H9 (cell line): ENCODE measurements at regions not wholly inside any gene's neighbourhood (a gene's known extent, or its start where the extent isn't known, plus 50 kb on each side); places are given as distances from the start of the nearest gene placed in this dataset.

ENCODE experiments used
- DNase-seq: peaks from one replicate; pipeline ENCODE4 v3.0.0-alpha.2; 2017
- H2AFZ ChIP-seq: one replicate; pipeline ENCODE4 v1.6.1; 2013; ENCODE audit warnings: mild to moderate bottlenecking, low read length, control low read depth, moderate library complexity
- H2AK5ac ChIP-seq: 2 replicates; pipeline ENCODE4 v1.6.1; 2013; ENCODE audit warnings: low read length, control low read depth, mixed read lengths; ENCODE audit not compliant: insufficient read length
- H2BK120ac ChIP-seq: one replicate; pipeline ENCODE4 v1.6.1; 2013; ENCODE audit warnings: low read depth, mild to moderate bottlenecking, low read length, control low read depth, inconsistent platforms; ENCODE audit not compliant: poor library complexity, severe bottlenecking
- H2BK12ac ChIP-seq: 2 replicates; pipeline ENCODE4 v1.6.1; 2013; ENCODE audit warnings: low read length, control low read depth, mixed read lengths, low read depth; ENCODE audit not compliant: insufficient read length
- H2BK15ac ChIP-seq: 2 replicates; pipeline ENCODE4 v1.6.1; 2013; ENCODE audit warnings: low read depth, low read length, control low read depth
- H2BK20ac ChIP-seq: one replicate; pipeline ENCODE4 v1.6.1; 2013; ENCODE audit warnings: low read depth, mild to moderate bottlenecking, low read length, control low read depth, inconsistent platforms; ENCODE audit not compliant: poor library complexity, severe bottlenecking
- H2BK5ac ChIP-seq: 2 replicates; pipeline ENCODE4 v1.6.1; 2013; ENCODE audit warnings: low read length, control low read depth, mixed read lengths; ENCODE audit not compliant: insufficient read length
- H3K14ac ChIP-seq: 2 replicates; pipeline ENCODE4 v1.6.1; 2013; ENCODE audit warnings: low read length, control low read depth; ENCODE audit not compliant: insufficient read depth
- H3K18ac ChIP-seq: 2 replicates; pipeline ENCODE4 v1.6.1; 2013; ENCODE audit warnings: low read depth, mild to moderate bottlenecking, mixed read lengths, low read length, control low read depth; ENCODE audit not compliant: insufficient read length
- H3K23ac ChIP-seq: 2 replicates; pipeline ENCODE4 v1.6.1; 2013; ENCODE audit warnings: low read length, control low read depth, mixed read lengths, low read depth; ENCODE audit not compliant: insufficient read length
- H3K23me2 ChIP-seq: 2 replicates; pipeline ENCODE4 v1.6.1; 2013; ENCODE audit warnings: low read depth, mild to moderate bottlenecking, mixed read lengths, low read length, control low read depth; ENCODE audit not compliant: insufficient read length, poor library complexity, severe bottlenecking
- H3K27ac ChIP-seq: 2 replicates; pipeline ENCODE4 v1.5.1; 2013; ENCODE audit warnings: low read length, control low read depth, mixed read lengths, low read depth; ENCODE audit not compliant: insufficient read length
- H3K27me3 ChIP-seq: 2 replicates; pipeline ENCODE4 v1.6.1; 2013; ENCODE audit warnings: low read length, control low read depth, inconsistent platforms; ENCODE audit not compliant: insufficient read depth
- H3K4ac ChIP-seq: 2 replicates; pipeline ENCODE4 v1.6.1; 2013; ENCODE audit warnings: low read depth, mild to moderate bottlenecking, control low read depth, inconsistent platforms, low read length, moderate library complexity
- H3K4me1 ChIP-seq: 2 replicates; pipeline ENCODE4 v1.6.1; 2013; ENCODE audit warnings: low read length, control low read depth, inconsistent platforms; ENCODE audit not compliant: insufficient read depth
- H3K4me2 ChIP-seq: 2 replicates; pipeline ENCODE4 v1.6.1; 2013; ENCODE audit warnings: low read length, control low read depth, mixed read lengths; ENCODE audit not compliant: insufficient read length, insufficient read depth
- H3K56ac ChIP-seq: 2 replicates; pipeline ENCODE4 v1.6.1; 2013; ENCODE audit warnings: low read depth, mild to moderate bottlenecking, mixed read lengths, low read length, control low read depth; ENCODE audit not compliant: insufficient read length
- H3K79me1 ChIP-seq: 2 replicates; pipeline ENCODE4 v1.6.1; 2013; ENCODE audit warnings: low read depth, mild to moderate bottlenecking, moderate library complexity, low read length, control low read depth, inconsistent platforms; ENCODE audit not compliant: insufficient read depth, poor library complexity, severe bottlenecking
- H3K79me2 ChIP-seq: 2 replicates; pipeline ENCODE4 v1.6.1; 2013; ENCODE audit warnings: low read length, control low read depth, inconsistent platforms; ENCODE audit not compliant: insufficient read depth
- H3K9ac ChIP-seq: 2 replicates; pipeline ENCODE4 v1.6.1; 2013; ENCODE audit warnings: low read length, control low read depth, mixed read lengths; ENCODE audit not compliant: insufficient read length; ENCODE audit errors: extremely low read depth
- H3K9me3 ChIP-seq: one replicate; pipeline ENCODE4 v1.6.1; 2013; ENCODE audit warnings: low read depth, low read length, inconsistent platforms; ENCODE audit not compliant: control insufficient read depth
- H3T11ph ChIP-seq: one replicate; pipeline ENCODE4 v1.6.1; 2013; ENCODE audit warnings: mild to moderate bottlenecking, low read length, control low read depth, inconsistent platforms
- H4K20me1 ChIP-seq: one replicate; pipeline ENCODE4 v1.6.1; 2013; ENCODE audit not compliant: control insufficient read depth, insufficient read length, insufficient read depth
- H4K5ac ChIP-seq: 2 replicates; pipeline ENCODE4 v1.6.1; 2013; ENCODE audit warnings: low read depth, mild to moderate bottlenecking, mixed read lengths, low read length, control low read depth; ENCODE audit not compliant: insufficient read length
- H4K8ac ChIP-seq: replicated peaks from 2 replicates; pipeline ENCODE4 v1.6.1; 2013; ENCODE audit warnings: low read length, control low read depth, mixed read lengths, low read depth; ENCODE audit not compliant: insufficient read length
- H4K91ac ChIP-seq: 2 replicates; pipeline ENCODE4 v1.6.1; 2013; ENCODE audit warnings: low read depth, mild to moderate bottlenecking, moderate library complexity, mixed read lengths, low read length, control low read depth; ENCODE audit not compliant: insufficient read length
- H3K27ac Mint-ChIP-seq, 3 experiments: 2 replicates in 2 of 3; 3 replicates in 1 of 3; pipeline ENCODE4 v1.8.0; 2020 to 2021; ENCODE audit warnings: mixed read lengths in 3 of 3, mild to moderate bottlenecking in 1 of 3, moderate library complexity in 1 of 3
- H3K27me3 Mint-ChIP-seq: 2 replicates; pipeline ENCODE4 v1.8.0; 2021; ENCODE audit warnings: low read depth, mild to moderate bottlenecking, moderate library complexity, mixed read lengths
- H3K36me3 Mint-ChIP-seq, 3 experiments: 2 replicates in 2 of 3; 3 replicates in 1 of 3; pipeline ENCODE4 v1.8.0; 2020 to 2021; ENCODE audit warnings: low read depth in 3 of 3, mixed read lengths in 3 of 3; ENCODE audit not compliant: insufficient read depth in 1 of 3
- H3K4me1 Mint-ChIP-seq, 2 experiments: 2 replicates each; pipeline ENCODE4 v1.8.0; 2020; ENCODE audit warnings: mixed read lengths in 2 of 2
- H3K4me3 Mint-ChIP-seq, 2 experiments: 2 replicates in 1 of 2; 3 replicates in 1 of 2; pipeline ENCODE4 v1.8.0; 2020 to 2021; ENCODE audit warnings: mild to moderate bottlenecking in 2 of 2, mixed read lengths in 2 of 2, moderate library complexity in 1 of 2
- H3K9me3 Mint-ChIP-seq, 2 experiments: 2 replicates in 1 of 2; 3 replicates in 1 of 2; pipeline ENCODE4 v1.8.0; 2020; ENCODE audit warnings: mild to moderate bottlenecking in 2 of 2, mixed read lengths in 2 of 2, moderate library complexity in 1 of 2
- WGBS: extraction: QIAGEN DNeasy Blood & Tissue Kit; methylation state at CpG from one replicate; pipeline ENCODE4 v1.1.7; 2013; ENCODE audit warnings: missing lambda C conversion rate, low lambda C conversion rate, mixed read lengths; ENCODE audit not compliant: insufficient read length; ENCODE audit errors: extremely low coverage; 5-methylcytosine and 5-hydroxymethylcytosine counted together
- TF ChIP-seq, protein P1 (sequence below): fragments of 200-600 bp; sonication (generic); conservative IDR thresholded peaks from 3 replicates; pipeline ENCODE4 v1.8.0; 2021; ENCODE audit warnings: antibody characterized with exemption, mild to moderate bottlenecking

DNA sequence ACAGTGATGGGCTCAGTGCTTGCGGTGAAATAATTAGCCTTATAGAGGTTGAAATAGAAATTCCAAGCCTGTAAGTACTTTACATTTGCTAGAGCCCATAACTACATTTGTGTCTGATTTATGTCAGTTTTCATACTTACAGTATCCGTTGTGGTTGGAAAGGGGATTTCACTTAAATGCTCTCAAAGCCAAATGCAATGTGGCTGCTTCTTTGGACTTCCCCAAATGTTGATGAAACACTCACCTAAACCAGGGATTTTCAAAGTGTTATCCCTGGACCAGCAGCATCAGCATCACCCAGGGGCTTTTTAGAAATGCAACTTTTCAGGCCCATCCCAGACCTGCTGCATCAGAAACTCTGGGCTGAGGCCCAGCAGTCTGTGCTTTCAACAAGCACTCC is 378.7 kb downstream of the MCTP2 start:
- TF ChIP-seq, protein P1, sequence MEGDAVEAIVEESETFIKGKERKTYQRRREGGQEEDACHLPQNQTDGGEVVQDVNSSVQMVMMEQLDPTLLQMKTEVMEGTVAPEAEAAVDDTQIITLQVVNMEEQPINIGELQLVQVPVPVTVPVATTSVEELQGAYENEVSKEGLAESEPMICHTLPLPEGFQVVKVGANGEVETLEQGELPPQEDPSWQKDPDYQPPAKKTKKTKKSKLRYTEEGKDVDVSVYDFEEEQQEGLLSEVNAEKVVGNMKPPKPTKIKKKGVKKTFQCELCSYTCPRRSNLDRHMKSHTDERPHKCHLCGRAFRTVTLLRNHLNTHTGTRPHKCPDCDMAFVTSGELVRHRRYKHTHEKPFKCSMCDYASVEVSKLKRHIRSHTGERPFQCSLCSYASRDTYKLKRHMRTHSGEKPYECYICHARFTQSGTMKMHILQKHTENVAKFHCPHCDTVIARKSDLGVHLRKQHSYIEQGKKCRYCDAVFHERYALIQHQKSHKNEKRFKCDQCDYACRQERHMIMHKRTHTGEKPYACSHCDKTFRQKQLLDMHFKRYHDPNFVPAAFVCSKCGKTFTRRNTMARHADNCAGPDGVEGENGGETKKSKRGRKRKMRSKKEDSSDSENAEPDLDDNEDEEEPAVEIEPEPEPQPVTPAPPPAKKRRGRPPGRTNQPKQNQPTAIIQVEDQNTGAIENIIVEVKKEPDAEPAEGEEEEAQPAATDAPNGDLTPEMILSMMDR, result no peak
- Histone ChIP-seq H2BK15ac (no peak overlapping the region), H3K4ac (no peak overlapping the region), H4K5ac (no peak overlapping the region), H3K27ac (no peak overlapping the region), H3K14ac (no peak overlapping the region), H3K9me3 (no peaks in the 10 kb centered on the region), H4K20me1 (no peaks in the 10 kb centered on the region), H2BK120ac (no peak overlapping the region), H3K18ac (no peak overlapping the region), H2AK5ac (no peak overlapping the region), H3K23ac (no peak overlapping the region), H2BK12ac (no peak overlapping the region), H3K79me1 (no peaks in the 10 kb centered on the region), H3K4me2 (no peak overlapping the region), H3K27me3 (no peaks in the 10 kb centered on the region; the same call in 1 of the 2 replicates), H2AFZ (no peak overlapping the region), H4K91ac (no peak overlapping the region), H3K79me2 (no peaks in the 10 kb centered on the region), H2BK5ac (no peak overlapping the region), H4K8ac (no peak overlapping the region), H3T11ph (no peak overlapping the region), H3K56ac (no peak overlapping the region), H3K23me2 (no peaks in the 10 kb centered on the region), H2BK20ac (no peak overlapping the region), H3K4me1 (no peaks in the 10 kb centered on the region), H3K9ac (no peak overlapping the region)
- no peaks in the 10 kb centered on the region for H3K9me3 Mint-ChIP-seq
- no peak for DNase-seq
- WGBS, result no CpG with 5 or more reads among the region's 2 CpGs
- H3K4me1 Mint-ChIP-seq, result peaks cover 5 to 7% of the 10 kb centered on the region in 2 experiments; a peak in 3 of 4 replicates
- no peaks in the 10 kb centered on the region; the same call in 1 of the 2 replicates for H3K27me3 Mint-ChIP-seq
- no peak overlapping the region for H3K27ac Mint-ChIP-seq
- H3K4me3 Mint-ChIP-seq, result no peak overlapping the region
- no peaks in the 10 kb centered on the region for H3K36me3 Mint-ChIP-seq
